GM19023 (cell line): ENCODE measurements at regions not wholly inside any gene's neighbourhood (a gene's known extent, or its start where the extent isn't known, plus 50 kb on each side); places are given as distances from the start of the nearest gene placed in this dataset.

Experiments used
- ATAC-seq: cut with Tn5 transposase; IDR thresholded peaks from one replicate; pipeline ENCODE4 v1.9.1; 2021; ENCODE audit warnings: mild to moderate bottlenecking, moderate library complexity; ENCODE audit not compliant: unreplicated experiment

DNA sequence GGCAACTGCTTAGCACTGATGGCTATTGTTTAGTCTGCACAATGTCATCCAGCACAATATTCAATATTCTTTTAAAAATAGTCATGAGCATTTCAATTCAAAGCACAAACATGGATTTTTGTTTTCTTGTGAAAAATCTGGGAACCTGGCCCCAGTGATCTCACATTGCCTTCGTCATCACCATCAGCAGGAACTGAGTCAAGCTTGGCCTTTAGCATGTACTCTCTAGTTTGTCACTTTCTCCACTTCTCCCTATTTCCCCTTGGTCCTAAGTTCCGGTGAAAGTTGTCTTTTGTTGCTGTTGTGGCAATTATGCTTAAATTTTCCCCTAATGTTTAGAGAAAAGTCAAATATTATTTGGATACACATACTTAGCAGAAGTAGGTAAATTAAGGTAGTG is 252.9 kb upstream of the SORCS1 start:
- no peak for ATAC-seq

DNA sequence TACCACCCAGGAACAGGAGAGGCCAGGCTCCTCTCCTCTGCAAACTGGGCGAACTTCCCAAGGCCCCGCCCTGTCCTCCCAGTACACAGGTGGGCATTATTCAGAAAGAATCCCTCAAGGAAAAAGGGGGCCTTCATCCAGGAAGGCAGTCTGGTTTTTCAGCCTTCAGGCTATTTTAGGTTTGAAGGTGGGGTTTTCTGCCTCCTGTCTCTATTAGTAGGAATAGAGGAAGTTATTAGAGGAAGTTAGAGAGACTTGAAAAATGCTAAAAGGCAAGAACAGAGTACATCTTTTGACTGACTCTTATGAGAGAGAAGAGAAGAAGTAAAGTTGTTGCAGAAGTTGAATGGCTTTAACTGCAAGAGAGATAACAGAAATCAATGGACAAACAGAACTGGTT is 250.9 kb upstream of the SORCS1 start:
- peak; percentile 38 for ATAC-seq

DNA sequence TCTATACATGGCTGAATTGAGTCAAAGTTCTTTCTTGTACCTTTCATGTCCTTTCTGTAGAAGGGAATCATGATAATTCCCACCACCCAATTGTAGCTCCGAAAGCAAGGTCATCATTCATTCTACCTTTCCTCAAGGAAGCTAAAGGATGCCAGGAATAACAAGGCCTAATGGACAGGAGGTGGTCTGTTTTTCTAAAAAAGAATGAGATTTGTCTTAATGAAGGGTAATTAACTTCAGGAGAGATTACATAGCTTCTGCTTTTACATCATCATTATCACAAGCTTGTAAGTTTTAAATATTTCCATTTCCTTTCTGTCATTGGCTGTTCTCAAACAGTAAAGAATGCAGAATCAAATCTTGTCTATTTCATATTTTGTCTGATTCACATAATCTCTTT is 249.5 kb upstream of the SORCS1 start:
- no peak for ATAC-seq

DNA sequence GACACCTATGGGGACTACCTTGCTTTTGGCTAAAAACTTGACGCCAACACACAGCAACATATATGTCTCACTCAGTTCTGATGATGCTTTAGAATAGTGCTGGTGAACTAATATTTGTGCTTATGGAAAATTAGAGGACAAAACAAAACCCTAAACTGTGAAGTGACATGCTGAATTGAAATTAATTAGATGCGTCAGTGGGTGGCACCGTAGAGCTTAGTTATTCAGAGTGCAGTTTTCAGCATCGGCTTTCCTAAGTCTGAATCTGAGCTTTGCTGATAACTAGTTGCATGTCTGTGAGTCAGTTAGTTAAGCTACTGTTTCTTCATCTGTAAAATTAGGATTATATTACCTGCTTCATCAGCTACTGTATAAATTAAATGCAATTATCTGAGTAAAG is 245.0 kb upstream of the SORCS1 start:
- ATAC-seq, result no peak

DNA sequence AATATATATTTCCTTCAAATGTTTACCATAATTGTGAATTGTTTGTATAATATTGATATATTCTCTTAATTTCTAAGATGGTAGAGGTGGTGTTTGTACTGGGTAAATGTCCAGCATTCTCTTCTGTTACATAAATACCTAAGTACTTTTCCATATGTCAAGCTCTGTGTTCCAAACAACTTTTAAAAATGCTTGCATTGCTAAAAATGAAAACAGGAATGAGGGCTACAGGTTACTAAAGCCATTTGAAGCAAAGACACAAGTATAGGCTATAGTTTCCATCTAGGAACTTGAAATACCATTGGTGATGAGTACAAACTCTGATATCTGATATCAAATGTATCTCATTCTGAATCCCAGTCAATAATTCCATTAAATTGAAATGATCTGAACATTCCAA is 233.6 kb upstream of the SORCS1 start:
- ATAC-seq, result no peak

DNA sequence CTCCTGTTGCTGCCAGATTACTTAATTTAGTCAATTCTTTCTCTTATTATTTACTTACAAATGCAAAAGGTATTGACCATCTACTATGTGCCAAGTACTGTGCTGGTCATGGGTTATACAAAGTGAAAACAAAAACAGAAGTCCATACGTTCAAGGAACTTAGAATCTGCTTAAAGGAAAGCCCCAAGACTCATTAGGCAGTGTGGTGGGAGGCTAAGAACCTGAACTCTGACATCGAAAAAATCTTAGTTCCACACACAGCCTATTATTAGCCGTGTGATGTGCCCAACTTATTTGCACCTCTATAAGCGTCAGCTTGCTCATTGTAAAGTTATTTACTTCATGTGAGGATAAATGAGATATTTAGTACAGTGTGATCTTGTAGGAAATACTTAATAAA is 227.4 kb upstream of the SORCS1 start:
- ATAC-seq, result no peak

DNA sequence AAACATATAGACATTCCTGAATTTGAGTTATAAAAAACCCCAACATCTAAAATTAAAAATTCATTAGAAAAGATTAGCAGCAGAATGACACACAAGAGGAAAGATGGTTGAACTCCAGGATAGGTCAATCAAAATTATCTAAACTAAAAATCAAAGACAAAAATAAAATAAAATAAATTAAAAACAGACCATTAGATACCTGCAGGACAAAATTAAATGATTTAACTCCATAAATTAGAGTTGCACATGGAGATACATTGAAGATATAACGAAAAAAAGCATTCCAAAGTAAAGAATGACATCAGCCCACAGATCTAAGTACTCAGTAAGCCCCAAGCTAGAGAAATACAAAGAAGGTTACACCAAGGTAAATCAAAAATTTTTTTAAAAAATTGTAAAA is 226.1 kb upstream of the SORCS1 start:
- ATAC-seq, result no peak

DNA sequence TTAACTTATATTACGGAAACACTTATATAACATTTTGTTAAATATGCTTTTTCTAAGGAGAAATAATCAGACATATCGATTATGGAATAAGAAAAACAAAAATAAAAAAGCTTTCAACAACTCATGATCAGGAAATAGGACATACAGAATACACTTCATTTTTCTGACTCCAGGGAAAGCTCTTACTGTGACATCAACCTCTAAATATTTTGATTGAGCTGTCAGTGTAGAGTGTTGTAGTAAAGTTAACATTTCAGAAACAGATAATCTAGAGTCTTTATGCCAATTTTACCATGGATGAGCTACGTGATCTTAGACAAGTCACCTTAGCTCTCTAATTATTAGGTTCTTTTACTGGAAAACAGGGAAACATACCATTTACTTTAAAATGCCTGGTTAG is 218.9 kb upstream of the SORCS1 start:
- no peak for ATAC-seq

DNA sequence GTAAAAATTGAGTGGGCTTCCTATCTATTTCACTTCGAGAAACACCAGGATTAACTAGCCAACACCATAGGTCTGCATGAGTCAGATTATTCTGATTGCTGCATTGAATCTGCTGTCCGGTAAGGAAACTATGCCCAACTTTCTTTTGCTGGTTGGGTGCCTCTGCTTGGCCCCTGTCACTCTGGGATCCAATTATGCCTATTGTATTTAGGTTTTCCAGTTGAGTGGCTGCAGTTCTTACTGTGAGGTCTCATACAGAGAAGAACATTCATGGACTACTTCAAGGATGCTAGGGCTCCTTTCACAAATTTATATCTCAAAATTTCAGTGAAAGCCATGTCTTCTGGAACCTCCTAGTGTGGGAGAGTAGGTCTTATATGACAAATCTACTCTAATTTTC is 215.1 kb upstream of the SORCS1 start:
- no peak for ATAC-seq

DNA sequence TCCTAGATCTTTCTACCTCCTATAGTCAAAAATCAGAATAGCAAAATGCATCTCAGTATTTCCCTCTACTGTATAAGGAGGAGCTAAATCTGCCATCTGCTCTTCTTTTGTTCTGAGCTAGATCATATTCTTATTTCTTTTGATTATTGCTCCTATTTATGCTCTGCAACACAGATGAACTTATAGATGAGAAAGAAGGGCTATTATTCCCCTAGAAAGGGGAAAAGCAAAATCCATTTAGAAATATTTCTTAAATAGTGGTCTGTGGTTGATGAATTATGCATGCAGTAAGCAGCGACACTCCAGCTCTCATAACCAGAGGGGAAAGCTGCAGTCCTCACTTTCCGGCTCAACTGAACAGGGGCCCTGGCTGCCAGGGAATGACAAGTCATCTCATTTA is 207.3 kb upstream of the SORCS1 start:
- no peak for ATAC-seq

DNA sequence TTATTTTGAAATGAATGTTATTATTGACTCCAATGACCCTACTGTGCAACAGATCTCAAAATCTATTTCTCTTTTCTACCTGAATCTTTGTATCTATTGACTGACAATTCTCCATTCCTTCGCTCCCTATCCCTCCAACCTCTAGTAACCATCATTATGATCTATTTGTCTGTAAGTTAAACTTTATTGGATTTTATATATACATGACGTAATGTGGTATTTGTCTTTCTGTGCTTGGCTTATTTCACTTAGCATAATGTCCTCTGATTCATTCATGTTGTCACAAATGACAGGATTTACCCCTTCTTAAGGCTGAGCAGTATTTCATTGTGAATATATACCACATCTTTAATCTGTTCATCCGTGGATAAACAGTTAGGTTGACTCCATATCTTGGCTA is 200.4 kb upstream of the SORCS1 start:
- ATAC-seq, result no peak

DNA sequence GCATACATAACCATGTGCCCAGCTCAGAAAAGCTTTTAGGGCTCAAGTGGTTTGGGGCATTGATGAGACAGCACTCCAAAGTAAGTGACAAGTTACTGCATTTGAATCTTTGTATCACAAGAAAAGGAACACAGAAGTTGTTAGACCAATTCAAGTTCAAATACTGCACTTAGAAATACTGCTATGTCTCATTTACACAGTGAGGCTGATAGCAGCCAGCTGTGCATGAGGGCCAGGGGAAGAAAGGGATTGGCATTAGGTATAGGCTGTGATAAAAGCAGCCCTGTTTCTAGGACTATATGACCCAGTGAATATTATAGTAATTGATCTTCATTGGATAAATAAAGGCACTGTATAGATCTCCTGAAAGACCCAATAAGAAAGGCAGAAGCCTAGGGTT is 197.8 kb upstream of the SORCS1 start:
- no peak for ATAC-seq

DNA sequence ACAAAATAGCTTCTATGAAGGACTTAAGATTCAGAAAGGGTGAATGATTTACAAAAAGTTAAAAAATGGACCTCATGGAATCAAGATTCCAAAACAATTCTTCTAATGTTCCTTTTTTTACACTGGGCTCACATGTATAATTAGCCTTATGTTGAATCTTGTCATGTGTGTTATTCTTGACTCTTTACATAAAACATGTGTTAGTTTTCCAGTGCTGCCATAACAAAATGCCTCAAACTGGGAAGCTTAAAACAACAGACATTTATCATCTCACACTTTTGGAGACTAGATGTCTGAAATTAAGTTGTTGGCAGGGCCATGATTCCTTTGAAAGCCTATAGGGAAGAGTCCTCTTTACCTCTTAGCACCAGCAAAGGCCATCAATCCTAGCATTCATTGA is 192.5 kb upstream of the SORCS1 start:
- ATAC-seq, result no peak

DNA sequence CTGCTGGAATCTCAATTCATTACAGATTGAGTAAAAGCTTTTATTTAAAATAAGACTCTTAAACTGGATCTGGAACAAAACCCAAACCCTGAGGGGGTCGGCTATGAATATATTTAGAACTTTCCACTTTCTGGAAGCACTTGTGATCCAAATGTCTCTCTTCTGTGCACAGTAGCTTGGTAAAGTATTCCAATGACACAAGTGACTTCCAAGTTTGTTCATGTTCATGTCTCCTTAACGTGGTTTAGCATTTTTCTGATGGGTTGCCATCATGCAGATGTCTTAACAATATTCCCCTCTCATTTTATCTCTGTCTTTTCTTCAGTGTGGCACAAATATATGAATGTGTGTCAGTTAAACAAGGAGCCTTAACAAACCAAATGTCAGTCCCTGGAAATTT is 191.9 kb upstream of the SORCS1 start:
- no peak for ATAC-seq

DNA sequence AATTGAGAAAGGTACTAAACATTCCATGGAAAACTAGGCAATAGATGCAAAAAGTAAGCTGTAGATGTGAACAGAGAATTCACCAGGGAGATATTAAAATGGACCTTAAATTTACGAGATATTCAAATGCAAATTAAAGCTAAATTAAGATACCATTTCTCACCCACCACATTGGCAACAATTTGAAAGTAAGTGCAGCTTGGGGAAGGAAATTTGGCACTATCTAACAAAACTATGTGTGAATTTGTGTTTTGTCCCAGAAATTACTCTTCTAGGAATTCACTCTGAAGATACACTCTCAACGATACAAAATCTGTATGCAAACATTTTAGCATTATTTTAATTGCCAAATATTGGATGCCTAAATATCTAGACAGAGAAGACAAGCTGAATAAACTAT is 178.2 kb upstream of the SORCS1 start:
- no peak for ATAC-seq

DNA sequence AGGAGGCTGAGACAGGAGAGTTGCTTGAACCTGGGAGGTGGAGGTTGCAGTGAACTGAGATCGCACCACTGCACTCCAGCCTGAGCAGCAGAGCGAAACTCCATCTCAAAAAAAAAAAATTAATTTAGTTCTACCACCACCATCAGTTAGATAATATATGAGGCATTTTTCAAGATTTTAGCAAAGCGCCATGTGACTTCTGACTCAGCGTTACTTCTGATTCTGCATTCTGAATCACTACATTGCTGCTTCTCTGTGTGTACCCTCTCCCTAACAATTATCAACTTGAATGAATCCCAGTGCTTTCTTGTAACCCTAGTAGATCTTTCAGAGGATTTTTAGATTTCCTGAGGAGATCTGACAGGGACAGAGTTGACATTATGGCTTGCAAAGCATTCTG is 176.8 kb upstream of the SORCS1 start:
- ATAC-seq, result no peak

DNA sequence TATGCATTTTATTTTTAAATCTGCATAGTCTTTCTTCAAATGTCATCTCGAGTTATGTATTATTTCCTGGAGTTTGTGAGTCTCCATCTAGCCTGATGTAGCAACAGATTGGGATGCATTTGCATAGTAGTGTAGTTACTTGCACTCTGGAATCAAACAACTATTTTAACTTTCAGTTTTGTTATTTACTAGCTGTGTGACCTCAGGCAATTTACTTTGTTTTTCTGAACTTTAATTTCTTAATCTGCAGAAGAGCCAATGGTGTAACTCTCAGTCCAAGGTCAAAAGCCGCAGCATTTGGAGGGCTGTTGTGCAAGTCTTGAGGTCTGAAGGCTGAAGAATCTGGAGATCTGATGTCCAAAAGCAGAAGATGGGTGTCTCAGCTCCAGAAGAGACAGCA is 175.8 kb upstream of the SORCS1 start:
- ATAC-seq, result no peak

DNA sequence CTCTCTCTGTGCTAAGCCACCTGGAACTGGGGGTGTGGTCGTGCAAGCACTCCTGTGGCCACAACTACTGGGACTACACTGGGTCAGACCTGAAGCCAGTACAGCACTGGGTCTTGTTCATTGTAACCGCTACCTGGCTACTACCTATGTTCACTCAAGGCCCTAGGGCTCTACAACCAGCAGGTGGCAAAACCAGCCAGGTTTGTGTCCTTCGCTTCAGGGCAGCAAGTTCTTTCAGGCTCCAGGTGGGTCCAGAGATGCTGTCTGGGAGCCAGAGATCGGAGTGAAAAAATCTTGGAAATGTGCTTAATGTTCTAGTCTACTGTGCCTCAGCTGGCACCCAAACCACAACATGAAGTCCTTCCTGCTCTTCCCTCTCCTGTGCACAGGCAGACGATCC is 171.6 kb upstream of the SORCS1 start:
- ATAC-seq, result no peak

DNA sequence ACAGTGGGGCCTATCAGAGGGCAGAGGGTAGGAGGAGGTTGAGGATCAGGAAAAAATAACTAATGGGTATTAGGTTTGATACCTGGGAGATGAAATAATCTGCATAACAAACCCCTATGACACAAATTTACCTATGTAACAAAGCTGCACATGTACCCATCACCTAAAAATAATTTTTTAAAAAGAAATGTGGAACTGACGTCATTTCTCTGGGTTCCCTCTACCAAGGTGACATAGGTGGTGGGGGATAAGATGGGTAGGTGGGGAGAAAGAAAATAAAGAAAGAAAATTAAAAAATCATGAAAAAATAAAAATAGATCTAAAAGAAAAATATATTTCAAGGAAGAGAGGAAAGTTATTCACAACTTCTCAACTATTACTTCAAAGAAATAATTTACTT is 153.1 kb upstream of the SORCS1 start:
- ATAC-seq, result no peak

DNA sequence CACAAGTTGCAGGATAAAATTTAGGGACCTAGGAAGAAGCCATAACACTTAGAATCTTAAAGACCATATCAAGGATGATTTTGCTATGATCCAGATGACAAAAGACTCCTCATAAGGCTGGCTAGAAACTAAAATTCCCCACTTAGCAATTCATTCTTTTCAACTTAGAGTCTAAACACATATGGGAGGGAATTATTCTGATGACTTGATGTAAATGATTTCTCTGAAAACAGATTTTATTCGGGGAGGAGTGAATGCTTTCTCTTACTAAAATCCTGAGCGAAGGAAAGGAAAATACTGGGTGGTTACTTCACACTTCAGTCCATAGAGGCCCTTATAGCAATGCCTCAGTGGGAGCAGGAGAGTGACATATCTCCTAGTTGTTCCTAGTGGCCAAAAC is 138.7 kb upstream of the SORCS1 start:
- ATAC-seq, result no peak

DNA sequence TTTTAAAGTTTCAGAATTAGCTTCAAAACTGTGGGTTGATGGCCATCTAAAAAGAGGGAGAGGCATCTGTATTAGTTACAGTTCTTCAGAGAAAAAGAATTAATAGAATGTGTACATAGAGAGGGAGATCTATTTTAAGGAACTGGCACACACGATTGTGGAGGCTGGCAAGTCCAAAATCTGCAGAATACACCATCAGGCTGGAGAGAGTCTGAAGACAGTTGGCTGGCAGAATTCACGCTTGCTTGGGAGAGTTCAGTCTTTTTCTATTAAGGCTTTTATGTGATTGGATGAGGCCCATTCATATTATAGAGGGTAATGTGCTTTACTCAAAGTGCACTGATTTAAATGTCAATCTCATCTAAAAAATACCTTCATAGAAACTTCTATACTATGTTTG is 135.1 kb upstream of the SORCS1 start:
- no peak for ATAC-seq

DNA sequence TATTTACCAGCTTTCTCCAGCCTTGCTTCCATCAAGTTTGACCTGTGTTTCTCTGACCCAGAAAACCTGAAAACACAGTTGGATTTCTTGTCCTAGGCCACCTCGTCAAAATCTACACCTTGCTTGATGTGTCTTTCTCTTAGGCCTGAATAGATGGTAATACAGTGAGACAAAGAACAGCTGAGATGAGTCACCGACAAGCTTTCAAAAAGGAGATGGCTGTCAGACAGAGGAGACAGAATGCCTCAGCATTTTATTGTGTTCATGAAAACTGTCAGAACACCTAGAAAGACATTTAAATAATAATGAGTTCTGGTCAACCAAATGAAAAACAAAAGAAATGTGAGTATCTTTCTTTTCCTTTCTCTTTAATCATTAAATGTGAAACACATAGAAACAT is 119.7 kb upstream of the SORCS1 start:
- ATAC-seq, result no peak

DNA sequence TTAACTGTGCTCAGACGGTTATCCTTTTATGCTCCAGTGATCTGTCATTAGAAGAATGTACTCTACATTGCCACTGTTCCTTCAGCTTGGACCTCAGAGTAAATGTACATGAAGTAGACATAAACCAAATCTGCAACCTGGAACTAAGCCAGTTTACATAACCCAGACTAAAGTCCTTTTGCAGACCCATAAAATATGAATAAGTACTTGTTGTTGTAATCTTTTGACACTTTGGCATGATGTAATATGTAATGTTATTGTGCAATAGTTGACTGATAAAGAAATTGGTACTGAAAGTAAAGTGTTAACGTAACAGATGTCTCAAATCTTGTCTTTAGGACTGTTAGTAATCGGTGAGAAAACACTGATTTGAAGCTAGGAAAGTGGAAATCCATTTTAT is 115.8 kb upstream of the SORCS1 start:
- no peak for ATAC-seq

DNA sequence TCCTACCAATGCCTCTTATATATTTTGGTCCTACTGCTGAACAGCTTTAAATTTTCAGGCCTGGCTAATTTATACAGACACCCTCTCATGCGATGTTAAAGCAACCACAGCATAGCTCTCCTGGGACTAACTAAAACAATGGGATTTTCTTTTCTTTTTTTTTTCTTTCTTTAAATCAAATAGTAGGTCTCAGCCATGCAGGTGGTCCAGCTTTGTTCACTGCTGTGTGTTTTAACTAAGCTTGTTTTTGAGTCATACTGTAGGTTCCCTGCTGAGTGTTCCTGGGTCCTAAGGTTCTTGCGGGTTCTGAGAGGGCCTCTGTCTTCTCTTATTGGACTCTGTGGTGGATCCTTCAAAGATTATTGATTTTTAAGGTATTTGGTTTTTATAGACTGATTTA is 113.1 kb upstream of the SORCS1 start:
- no peak for ATAC-seq
